NB4 (cell line): ENCODE measurements at regions not wholly inside any gene's neighbourhood (a gene's known extent, or its start where the extent isn't known, plus 50 kb on each side); places are given as distances from the start of the nearest gene placed in this dataset.

ENCODE experiments used
- CTCF ChIP-seq: IDR thresholded peaks from one replicate; pipeline ENCODE4 v1.5.1; 2012; ENCODE audit warnings: low read depth, low read length
- MAX ChIP-seq: IDR thresholded peaks from 2 replicates; pipeline ENCODE4 v1.6.1; 2011; ENCODE audit warnings: low read depth, low read length
- MYC ChIP-seq: IDR thresholded peaks from 2 replicates; pipeline ENCODE4 v1.6.1; 2011; ENCODE audit warnings: low read depth, low read length
- POLR2A ChIP-seq: IDR thresholded peaks from 2 replicates; pipeline ENCODE4 v1.6.1; 2011; ENCODE audit warnings: mild to moderate bottlenecking; ENCODE audit not compliant: insufficient read length; ENCODE audit errors: extremely low read depth

DNA sequence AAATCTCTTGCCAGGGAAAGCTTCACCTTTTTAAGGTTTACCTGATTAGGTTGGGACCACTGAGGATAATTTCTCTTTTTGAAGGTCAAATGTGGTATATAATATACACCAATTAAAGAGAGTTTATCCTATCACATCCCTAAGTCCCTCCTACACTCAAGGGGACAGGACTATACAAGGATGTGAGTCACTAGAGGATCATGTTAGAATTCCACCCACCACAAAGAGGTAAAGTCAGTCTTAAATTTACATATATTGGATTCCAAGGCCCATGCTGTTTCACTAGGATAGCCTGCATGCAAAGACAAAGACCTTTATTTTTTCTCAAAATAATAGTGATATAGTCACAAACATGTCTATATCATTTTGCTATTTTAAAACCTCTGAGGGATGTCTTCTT is 164.4 kb downstream of the GIPC2 start:
- no peak for TF ChIP-seq CTCF
- TF ChIP-seq MAX: no peak
- no peak for TF ChIP-seq POLR2A
- TF ChIP-seq MYC: no peak
